Femur (tissue), 1 donor: ENCODE measurements at regions not wholly inside any gene's neighbourhood (a gene's known extent, or its start where the extent isn't known, plus 50 kb on each side); places are given as distances from the start of the nearest gene placed in this dataset.
"Not testable (repeated sequence)": the region's sequence is repeated elsewhere in the genome, so short reads cannot be mapped to it uniquely, and the experiment has no call there.

ENCODE experiments used
- DNase-seq: peaks from one replicate; pipeline ENCODE4 v3.0.0-alpha.2; 2017

GRCh38 chr16:14002416-14002990 is 68.6 kb upstream of the MRTFB start:
- DNase-seq = no peak

- DNase-seq = peak; percentile 79
These were observed 68.0 kb upstream of the MRTFB start for GRCh38 chr16:14003074-14003570.

GRCh38 chr16:14004031-14004728 is 66.9 kb upstream of the MRTFB start:
- DNase-seq = no peak

- DNase-seq = no peak
These were observed 66.3 kb upstream of the MRTFB start for GRCh38 chr16:14004729-14005315.

GRCh38 chr16:14005335-14005734 is 65.8 kb upstream of the MRTFB start:
- no peak for DNase-seq

- DNase-seq = no peak
These were observed 63.7 kb upstream of the MRTFB start for GRCh38 chr16:14007450-14007849.

- no peak for DNase-seq
These were observed 60.1 kb upstream of the MRTFB start for GRCh38 chr16:14011001-14011400.

GRCh38 chr16:14011846-14012245 is 59.3 kb upstream of the MRTFB start:
- peak; percentile 44 for DNase-seq

- DNase-seq = no peak
These were observed 58.0 kb upstream of the MRTFB start for GRCh38 chr16:14013145-14013570.

GRCh38 chr16:14013571-14014283 is 57.4 kb upstream of the MRTFB start:
- peak; percentile 76 for DNase-seq

- no peak for DNase-seq
These were observed 56.9 kb upstream of the MRTFB start for GRCh38 chr16:14014284-14014625.

GRCh38 chr16:14015033-14015432 is 56.1 kb upstream of the MRTFB start:
- DNase-seq = no peak

GRCh38 chr16:14015461-14015860 is 55.7 kb upstream of the MRTFB start:
- no peak for DNase-seq

GRCh38 chr16:14015948-14016347 is 55.2 kb upstream of the MRTFB start:
- DNase-seq = no peak

GRCh38 chr16:14016362-14016761 is 54.8 kb upstream of the MRTFB start:
- DNase-seq = not testable (repeated sequence)

GRCh38 chr16:14017886-14018285 is 53.2 kb upstream of the MRTFB start:
- no peak for DNase-seq

GRCh38 chr16:14018851-14019250 is 52.3 kb upstream of the MRTFB start:
- no peak for DNase-seq

- DNase-seq = no peak
These were observed 51.0 kb upstream of the MRTFB start for GRCh38 chr16:14020141-14020540.
